K562 (cell line): ENCODE measurements at regions not wholly inside any gene's neighbourhood (a gene's known extent, or its start where the extent isn't known, plus 50 kb on each side); places are given as distances from the start of the nearest gene placed in this dataset.

ENCODE experiments used
- ATAC-seq: fragments of 200-7000 bp; cut with Tn5 transposase; 3 replicates; pipeline ENCODE4 v1.9.1; 2020; ENCODE audit warnings: moderate library complexity
- BruUV-seq: library from RNA; stranded (reverse); fragments of 400-500 nt; replicated peaks from 2 replicates; lab custom pipeline; 2021; lab: Mats Ljungman, UMichigan
- CTCF ChIA-PET: fragments of 300-600 bp; formaldehyde crosslinking; extraction: SDS; loops from one replicate; lab custom pipeline; 2021; ENCODE audit warnings: low intra/inter-chr PET ratio; lab: Yijun Ruan, JAX
- POLR2A ChIA-PET: fragments of 300-600, 350-650 bp; sonication (Branson Sonifier 250); formaldehyde crosslinking; extraction: SDS; loops from one replicate; lab custom pipeline; 2021; ENCODE audit warnings: antibody characterized with exemption, inconsistent platforms; lab: Yijun Ruan, JAX
- DNase-seq, 4 experiments: peaks; one replicate each; pipeline versions ENCODE4 v3.0.0 to v3.0.0-alpha.2; 2011 to 2018; ENCODE audit warnings: low spot score in 3 of 4, mixed read lengths in 3 of 4; ENCODE audit errors: extremely low read depth in 1 of 4
- FAIRE-seq: peaks from 2 replicates; lab custom pipeline; 2011; peaks lifted over from hg19 to GRCh38; lab: Jason Lieb, UNC
- H2AFZ ChIP-seq: 2 replicates; pipeline ENCODE4 v1.6.0; 2011; ENCODE audit warnings: low read depth, low read length, control low read depth, inconsistent platforms
- H3K27ac ChIP-seq: fragments of 200-600 bp; 3 replicates; pipeline ENCODE4 v1.8.0; 2011; ENCODE audit warnings: low read depth, mild to moderate bottlenecking, control low read depth, inconsistent platforms, low read length, moderate library complexity, mixed read lengths; ENCODE audit errors: extremely low read depth
- H3K27me3 ChIP-seq, 2 experiments: fragments of 300-600 bp in 1 of 2; 2 replicates in 1 of 2; 3 replicates in 1 of 2; pipeline versions ENCODE4 v1.6.0 to v1.8.0; 2011; ENCODE audit warnings: inconsistent platforms in 2 of 2, low read length in 2 of 2, mild to moderate bottlenecking in 1 of 2, mixed read lengths in 1 of 2, moderate library complexity in 1 of 2; ENCODE audit not compliant: control insufficient read depth in 2 of 2, insufficient read depth in 2 of 2
- H3K36me3 ChIP-seq: fragments of 300-600 bp; 3 replicates; pipeline ENCODE4 v1.8.0; 2011; ENCODE audit warnings: mild to moderate bottlenecking, low read length, inconsistent platforms; ENCODE audit not compliant: control insufficient read depth, insufficient read depth
- H3K4me1 ChIP-seq, 2 experiments: fragments of 200-600 bp in 1 of 2; replicated peaks in 1 of 2; 2 replicates in 1 of 2; 3 replicates in 1 of 2; pipeline versions ENCODE4 v1.5.1 to v1.8.0; 2011; ENCODE audit warnings: inconsistent platforms in 2 of 2, low read length in 2 of 2, mild to moderate bottlenecking in 1 of 2, mixed read lengths in 1 of 2, moderate library complexity in 1 of 2; ENCODE audit not compliant: control insufficient read depth in 2 of 2, insufficient read depth in 2 of 2
- H3K4me2 ChIP-seq: 2 replicates; pipeline ENCODE4 v1.6.1; 2011; ENCODE audit warnings: low read length, control low read depth, inconsistent platforms, mixed read lengths; ENCODE audit not compliant: insufficient read depth
- H3K4me3 ChIP-seq: fragments of 200-600 bp; sonication (generic), shearing (Covaris generic); 2 replicates; pipeline ENCODE4 v1.5.1; 2016; ENCODE audit warnings: control low read depth, inconsistent platforms
- H3K79me2 ChIP-seq: fragments of 200-600 bp; 3 replicates; pipeline ENCODE4 v1.8.0; 2011; ENCODE audit warnings: low read length, inconsistent platforms; ENCODE audit not compliant: control insufficient read depth, insufficient read depth
- H3K9ac ChIP-seq, 2 experiments: 2 replicates each; pipeline versions ENCODE4 v1.6.0 to v1.6.1; 2011; ENCODE audit warnings: low read depth in 2 of 2, low read length in 2 of 2, control low read depth in 1 of 2, inconsistent platforms in 1 of 2, mild to moderate bottlenecking in 1 of 2, mixed read lengths in 1 of 2; ENCODE audit not compliant: insufficient read depth in 1 of 2
- H3K9me1 ChIP-seq: one replicate; pipeline ENCODE4 v1.6.0; 2011; ENCODE audit warnings: inconsistent platforms, mild to moderate bottlenecking, low read length, moderate library complexity; ENCODE audit not compliant: control insufficient read depth, insufficient read depth
- H3K9me3 ChIP-seq: replicated peaks from 2 replicates; pipeline ENCODE4 v1.5.1; 2011; ENCODE audit warnings: low read depth, low read length, inconsistent platforms; ENCODE audit not compliant: control insufficient read depth, insufficient read depth
- H4K20me1 ChIP-seq: replicated peaks from 2 replicates; pipeline ENCODE4 v1.6.1; 2011; ENCODE audit warnings: low read length, inconsistent platforms, mixed read lengths; ENCODE audit not compliant: control insufficient read depth, insufficient read depth
- ARID3B ChIP-seq: fragments of 250-450 bp; sonication (Bioruptor Pico); IDR thresholded peaks from 2 replicates; pipeline ENCODE4 v1.4.0; 2020; ENCODE audit warnings: borderline replicate concordance
- CAMTA2 ChIP-seq: fragments of 250-450 bp; sonication (Bioruptor Pico); conservative IDR thresholded peaks from 2 replicates; pipeline ENCODE4 v1.5.1; 2022
- DEAF1 ChIP-seq: fragments of 450-650 bp; formaldehyde crosslinking; IDR thresholded peaks from 2 replicates; pipeline ENCODE4 v1.4.0; 2020; ENCODE audit warnings: mild to moderate bottlenecking, moderate library complexity
- E4F1 ChIP-seq: fragments of 250-450 bp; sonication (Bioruptor Pico); IDR thresholded peaks from 2 replicates; pipeline ENCODE4 v1.5.0; 2021; ENCODE audit warnings: mild to moderate bottlenecking, borderline replicate concordance
- EGR1 ChIP-seq: fragments of 450-650 bp; conservative IDR thresholded peaks from 2 replicates; pipeline ENCODE4 v1.6.1; 2017; ENCODE audit warnings: mild to moderate bottlenecking
- ELF2 ChIP-seq: fragments of 250-450 bp; sonication (Bioruptor Pico); IDR thresholded peaks from 2 replicates; pipeline ENCODE4 v1.5.0; 2021; ENCODE audit warnings: mild to moderate bottlenecking
- FOXO4 ChIP-seq: fragments of 450-650 bp; formaldehyde crosslinking; IDR thresholded peaks from 2 replicates; pipeline ENCODE4 v1.4.0; 2020; ENCODE audit warnings: mild to moderate bottlenecking, moderate library complexity
- HNRNPLL ChIP-seq: fragments of 200-400 bp; formaldehyde crosslinking; IDR thresholded peaks from 2 replicates; pipeline ENCODE4 v1.6.1; 2017; ENCODE audit warnings: low read length, low read depth, mild to moderate bottlenecking; ENCODE audit not compliant: poor library complexity, severe bottlenecking
- NFIX ChIP-seq: fragments of 250-450 bp; sonication (Bioruptor Pico); IDR thresholded peaks from 2 replicates; pipeline ENCODE4 v1.4.0; 2020; ENCODE audit warnings: low read depth, mild to moderate bottlenecking, moderate library complexity
- TAF9B ChIP-seq: fragments of 450-650 bp; IDR thresholded peaks from 2 replicates; pipeline ENCODE4 v1.6.1; 2018; ENCODE audit warnings: mild to moderate bottlenecking; ENCODE audit not compliant: partially characterized antibody
- USF2 ChIP-seq: sonication (generic); formaldehyde crosslinking; IDR thresholded peaks from 2 replicates; pipeline ENCODE4 v1.5.0; 2020; ENCODE audit warnings: missing genetic modification reagents
- XRCC3 ChIP-seq: fragments of 450-650 bp; IDR thresholded peaks from 2 replicates; pipeline ENCODE4 v1.6.1; 2017; ENCODE audit warnings: mild to moderate bottlenecking, moderate library complexity
- ZFP30 ChIP-seq: fragments of 250-450 bp; sonication (Bioruptor Pico); IDR thresholded peaks from 2 replicates; pipeline ENCODE4 v1.8.0; 2022; ENCODE audit warnings: moderate library complexity, mild to moderate bottlenecking, inconsistent platforms, borderline replicate concordance
- ZNF184 ChIP-seq: sonication (generic); formaldehyde crosslinking; IDR thresholded peaks from 2 replicates; pipeline ENCODE4 v1.5.0; 2020; ENCODE audit warnings: missing genetic modification reagents
- ZNF24 ChIP-seq: fragments of 450-650 bp; IDR thresholded peaks from 2 replicates; pipeline ENCODE4 v1.6.1; 2016
- WGBS: fragments of 100-300 bp; shearing (Covaris generic); methylation state at CpG from one replicate; pipeline ENCODE4 v1.1.6; 2016; ENCODE audit warnings: low coverage, mixed read lengths; ENCODE audit not compliant: insufficient coverage; ENCODE audit errors: missing lambda C conversion rate; 5-methylcytosine and 5-hydroxymethylcytosine counted together
- in situ Hi-C: fragments of 300-500 bp; cut with MboI; formaldehyde crosslinking; loops from 4 replicates; pipeline ENCODE4 v1.15.0; 2018; ENCODE audit warnings: inconsistent platforms, mixed read lengths
- intact Hi-C: fragments of 100-400 bp; cut with micrococcal nuclease; formaldehyde crosslinking; loops from 2 replicates; pipeline ENCODE4 v1.14.2; 2022

- TF ChIP-seq ZNF184 (CRISPR knock-in tag): no peak
- no peak for TF ChIP-seq ZFP30
- no peak for TF ChIP-seq FOXO4
- no peak for TF ChIP-seq CAMTA2 (CRISPR knock-in tag)
- TF ChIP-seq ZNF24: no peak
- TF ChIP-seq, all 486 proteins: peak for 0
Observed at GRCh38 chr22:48954781-48955311, 872.8 kb downstream of the BRD1 start (continued).

- DNase-seq (no peak), FAIRE-seq (no peak), ATAC-seq (no peak)
- Histone ChIP-seq H3K4me2 (no peak overlapping the region), H3K9me3 (no peaks in the 10 kb centered on the region), H3K27me3 (no peaks in the 10 kb centered on the region; a peak in 1 of 5 replicates), H3K36me3 (no peaks in the 10 kb centered on the region), H3K27ac (no peak overlapping the region), H3K79me2 (no peaks in the 10 kb centered on the region), H3K9ac (no peak overlapping the region), H4K20me1 (no peaks in the 10 kb centered on the region), H2AFZ (no peak overlapping the region), H3K9me1 (no peaks in the 10 kb centered on the region), H3K4me1 (no peaks in the 10 kb centered on the region), H3K4me3 (no peak overlapping the region)
- no TSS peak for BruUV-seq
- intact Hi-C loops (no loop called here), in situ Hi-C loops (no loop called here)
- 0% methylated on average over 8 of the region's 11 CpGs for WGBS
- ChIA-PET CTCF (no interaction called here), POLR2A (no interaction called here)
- no peak for TF ChIP-seq ELF2 (CRISPR knock-in tag)
- TF ChIP-seq DEAF1 (CRISPR knock-in tag): no peak
- no peak for TF ChIP-seq ARID3B (CRISPR knock-in tag)
- no peak for TF ChIP-seq NFIX (CRISPR knock-in tag)
- no peak for TF ChIP-seq XRCC3
- TF ChIP-seq HNRNPLL: no peak
- no peak for TF ChIP-seq TAF9B
- TF ChIP-seq EGR1: no peak
- TF ChIP-seq USF2 (CRISPR knock-in tag): no peak
- no peak for TF ChIP-seq E4F1 (CRISPR knock-in tag)
Observed at GRCh38 chr22:48953830-48954229, 873.8 kb downstream of the BRD1 start.
